ENCODE measurements at regions not wholly inside any gene's neighbourhood (a gene's known extent, or its start where the extent isn't known, plus 50 kb on each side); places are given as distances from the start of the nearest gene placed in this dataset.

GRCh38 chr4:129322920-129323319 is 227.0 kb downstream of the C4orf33 start:
- TF ChIP-seq POLR2AphosphoS5 (IDR thresholded peaks at IDR 0.05; ENCODE audit: low read depth, low read length) (no peak), SPI1 (IDR thresholded peaks at IDR 0.05; ENCODE audit: low read depth, low read length) (no peak), POLR2A (IDR thresholded peaks at IDR 0.05; ENCODE audit: low read depth, low read length) (no peak), POU2F2 (IDR thresholded peaks at IDR 0.05; ENCODE audit: low read depth, low read length) (no peak), TAF1 (IDR thresholded peaks at IDR 0.05; ENCODE audit: low read depth, low read length) (no peak)

Data from GM12891 (cell line).